ENCODE measurements at regions not wholly inside any gene's neighbourhood (a gene's known extent, or its start where the extent isn't known, plus 50 kb on each side); places are given as distances from the start of the nearest gene placed in this dataset.
"Not testable (repeated sequence)": the region's sequence is repeated elsewhere in the genome, so short reads cannot be mapped to it uniquely, and the experiment has no call there.

DNA sequence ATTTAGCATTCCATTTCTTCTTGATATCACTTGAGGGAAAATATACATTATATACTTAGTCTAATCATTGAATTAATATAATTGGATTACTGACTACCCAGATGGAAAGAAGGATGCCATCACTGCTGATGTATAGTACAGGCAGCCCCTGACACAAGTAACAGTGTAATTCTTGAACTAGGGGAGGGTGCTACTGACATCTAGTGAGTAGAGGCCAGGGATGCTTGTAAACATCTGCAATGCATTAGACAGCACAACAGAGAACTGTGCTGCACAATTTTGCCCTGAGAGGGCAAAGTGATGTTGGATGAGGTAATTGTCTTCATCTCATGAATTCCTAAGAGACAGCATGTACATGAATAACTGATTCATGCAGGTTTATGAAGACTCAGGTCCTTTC is 169.2 kb downstream of the GOLGA6L6 start:
- DNase-seq (ENCODE audit: insufficient read length, low spot score); FAIRE-seq: not testable (repeated sequence)

DNA sequence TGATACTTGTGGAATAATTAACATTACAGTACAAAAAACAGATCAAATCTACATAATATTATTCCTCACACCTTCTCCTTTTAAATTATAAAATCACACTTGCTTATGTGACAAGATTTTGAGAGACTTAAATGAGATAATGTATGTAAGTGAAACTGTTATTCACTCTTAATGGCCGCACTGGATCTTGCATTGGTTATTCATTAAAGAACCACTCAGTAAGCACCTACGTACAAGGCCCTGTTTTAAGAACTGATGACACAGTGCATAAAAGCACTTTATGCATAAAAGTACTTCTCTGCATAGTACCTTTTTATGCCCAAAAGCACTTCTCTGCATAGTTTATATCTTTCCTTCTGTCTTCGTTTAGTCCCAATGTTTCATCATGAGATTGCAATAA is 172.1 kb downstream of the GOLGA6L6 start:
- DNase-seq (ENCODE audit: insufficient read length, low spot score): no peak
- no peak for FAIRE-seq

DNA sequence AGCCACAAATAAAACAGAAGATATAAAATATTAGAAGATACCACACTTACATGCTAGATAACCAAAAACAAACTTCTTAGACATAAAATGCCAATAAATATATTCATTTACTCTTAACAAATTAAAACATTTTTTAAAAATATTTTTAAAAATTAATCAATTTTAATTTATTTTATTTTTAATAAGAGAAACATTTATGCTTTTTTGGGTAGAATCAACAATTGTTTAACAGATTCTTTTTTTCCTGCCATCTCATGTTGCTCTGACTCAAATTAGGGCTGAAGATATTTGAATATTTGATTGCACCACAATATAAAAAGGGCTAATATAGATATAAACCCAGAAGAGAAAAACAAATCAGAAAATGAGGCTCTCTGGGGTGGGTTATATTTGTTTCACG is 172.6 kb downstream of the GOLGA6L6 start:
- no peak for DNase-seq (ENCODE audit: insufficient read length, low spot score)
- FAIRE-seq: no peak

DNA sequence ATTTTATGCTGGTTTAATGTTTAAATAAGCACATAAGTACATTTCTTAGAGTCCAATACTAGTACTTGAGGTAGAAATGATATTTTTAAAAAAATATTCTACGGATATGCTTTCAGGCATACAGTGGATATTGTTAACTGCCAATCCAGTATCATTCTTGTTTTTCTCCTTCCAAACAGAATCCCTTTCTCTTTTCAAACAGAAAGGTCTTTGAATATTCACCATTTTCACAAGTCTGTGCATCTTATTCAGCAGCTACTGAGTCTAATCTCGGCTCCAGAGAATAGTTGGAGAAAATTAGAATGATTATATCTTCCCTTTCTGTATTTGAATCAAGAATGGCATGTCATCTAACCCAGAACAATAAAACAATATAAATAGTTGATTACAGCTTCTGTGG is 174.5 kb downstream of the GOLGA6L6 start:
- FAIRE-seq: no peak
- DNase-seq (ENCODE audit: insufficient read length, low spot score): no peak

DNA sequence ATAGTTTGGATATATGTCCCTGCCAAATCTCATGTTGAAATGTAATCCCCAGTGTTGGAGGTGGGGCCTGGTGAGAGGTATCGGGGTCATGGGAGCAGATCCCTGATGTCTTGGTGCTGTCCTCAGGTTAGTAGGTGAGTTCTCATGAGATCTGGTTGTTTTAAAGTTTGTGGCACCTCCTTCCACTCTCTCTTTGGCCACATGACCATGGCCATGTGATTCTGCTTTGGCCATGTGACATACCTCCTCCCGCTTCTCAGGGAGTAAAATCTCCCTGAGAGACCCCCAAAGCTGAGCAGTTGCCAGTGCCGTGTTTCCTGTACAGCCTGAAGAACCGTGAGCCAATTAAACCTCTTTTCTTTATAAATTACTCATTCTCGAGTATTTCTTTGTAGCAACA is 178.0 kb downstream of the GOLGA6L6 start:
- FAIRE-seq; DNase-seq (ENCODE audit: insufficient read length, low spot score): not testable (repeated sequence)

DNA sequence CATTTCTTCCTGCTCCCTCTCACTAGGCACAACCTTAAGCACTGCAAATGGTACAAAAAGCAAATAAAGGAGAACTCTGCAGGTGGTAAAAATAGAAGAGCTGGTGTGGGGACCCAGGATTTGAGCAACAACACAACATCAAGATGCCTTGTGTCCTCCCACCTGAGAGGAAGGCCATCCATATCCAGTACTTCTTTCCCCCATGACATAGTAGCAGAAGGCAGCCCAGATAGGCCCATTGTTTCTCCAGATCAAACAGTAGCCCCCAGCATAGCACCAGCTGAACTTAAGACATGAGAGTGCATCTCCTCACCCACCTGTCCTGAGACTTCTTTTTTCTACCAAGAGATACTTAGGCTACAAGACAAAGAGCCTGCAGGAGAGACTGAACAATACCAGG is 180.5 kb downstream of the GOLGA6L6 start:
- FAIRE-seq: no peak
- no peak for DNase-seq (ENCODE audit: insufficient read length, low spot score)

DNA sequence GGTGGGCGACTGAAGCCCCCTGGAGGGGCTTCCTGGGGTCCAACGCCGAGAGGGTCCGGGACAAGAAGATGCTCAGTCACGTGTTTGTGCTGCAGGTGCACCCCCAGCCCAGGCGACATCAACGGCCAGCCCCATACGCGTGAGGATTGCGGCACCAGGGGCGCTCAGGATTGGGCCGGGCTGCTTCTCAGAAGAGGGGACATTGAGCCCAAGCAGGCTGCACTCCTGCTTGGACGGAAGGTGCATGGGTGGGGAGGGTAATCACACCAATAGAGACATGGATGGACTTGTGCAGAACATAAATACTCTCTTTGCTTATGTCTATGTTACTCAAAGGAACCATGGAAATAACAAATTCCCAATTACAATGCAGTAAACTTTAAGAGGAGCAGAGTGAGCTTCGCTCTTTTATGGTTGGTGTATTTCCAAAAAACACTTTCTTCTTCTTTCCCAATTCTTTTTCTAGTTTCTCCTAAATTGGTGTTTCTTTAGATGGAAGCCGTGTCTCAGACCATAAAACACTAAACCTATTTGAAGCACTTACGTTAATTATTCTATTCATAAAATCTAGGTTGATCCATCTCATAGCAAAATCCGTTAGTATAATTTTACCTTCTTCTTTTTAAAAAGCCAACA is 182.7 kb downstream of the GOLGA6L6 start:
- FAIRE-seq: no peak
- no peak for DNase-seq (ENCODE audit: insufficient read length, low spot score)

DNA sequence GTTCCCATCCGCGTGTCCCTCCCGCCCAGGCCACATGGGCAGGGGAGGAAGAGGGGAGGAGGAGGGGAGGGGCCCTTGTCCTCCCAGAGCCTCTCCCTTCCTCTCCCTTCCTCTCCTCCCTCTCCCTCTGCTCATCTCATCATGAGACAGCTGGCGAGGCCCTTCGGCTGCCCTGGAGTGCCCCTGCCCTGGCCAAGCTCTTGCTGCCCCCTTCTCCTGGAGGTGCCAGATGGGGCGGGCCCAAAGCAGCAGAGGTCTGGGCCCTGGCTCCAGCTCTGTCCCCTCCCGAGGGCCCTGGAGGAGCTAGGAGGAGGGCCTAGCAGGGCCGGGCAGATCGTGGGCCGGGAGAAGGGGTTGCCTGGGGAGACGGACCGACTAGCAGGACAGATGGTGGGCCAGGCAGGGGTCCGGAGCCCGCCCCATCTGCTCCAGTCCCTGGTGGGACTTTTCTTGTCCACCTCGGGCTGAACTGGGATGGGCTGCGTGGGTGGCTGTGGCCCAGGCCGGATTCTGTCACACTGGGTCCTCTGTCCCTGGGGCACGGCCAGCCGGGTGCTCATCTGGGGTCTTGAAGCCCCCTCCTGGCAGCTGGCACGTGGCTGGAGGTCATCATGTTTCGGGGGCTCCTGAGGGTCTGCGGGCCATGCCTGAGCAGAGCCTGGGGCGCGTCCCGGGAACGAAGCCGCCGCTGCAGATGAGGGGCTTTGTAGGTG is 183.4 kb downstream of the GOLGA6L6 start:
- no peak for DNase-seq (ENCODE audit: insufficient read length, low spot score)

DNA sequence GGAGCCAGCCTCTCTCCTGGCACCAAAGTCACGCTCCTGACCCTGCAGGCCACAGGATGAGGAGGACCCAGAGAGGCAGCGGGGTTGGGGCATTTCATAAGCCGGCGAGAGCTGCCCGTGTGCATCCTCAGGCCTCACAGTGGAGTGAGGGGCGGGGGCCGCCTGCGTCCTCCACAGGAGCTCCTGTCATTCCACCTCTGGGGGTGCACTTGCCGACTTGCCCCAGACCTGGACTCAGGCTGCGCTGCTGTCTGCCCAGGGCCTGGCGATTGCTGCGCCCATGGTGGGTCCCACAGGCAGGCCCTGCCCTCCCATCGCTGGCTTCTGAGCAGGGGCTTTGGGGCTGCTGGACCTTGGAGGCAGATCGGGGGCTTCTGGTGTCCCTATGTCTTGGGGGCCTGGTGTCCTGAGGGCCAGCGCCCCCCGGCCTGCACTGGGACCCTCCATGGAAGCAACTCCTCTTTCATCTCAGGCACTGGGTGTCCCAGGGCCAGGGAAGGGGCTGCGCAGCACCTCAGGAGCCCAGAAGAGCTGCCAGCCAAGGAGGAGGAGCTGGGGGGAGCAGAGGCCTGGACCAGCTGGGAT is 184.0 kb downstream of the GOLGA6L6 start:
- no peak for FAIRE-seq
- DNase-seq (ENCODE audit: insufficient read length, low spot score): no peak

More for the DNA sequence above, 183.4 kb downstream of the GOLGA6L6 start:
- FAIRE-seq: no peak

DNA sequence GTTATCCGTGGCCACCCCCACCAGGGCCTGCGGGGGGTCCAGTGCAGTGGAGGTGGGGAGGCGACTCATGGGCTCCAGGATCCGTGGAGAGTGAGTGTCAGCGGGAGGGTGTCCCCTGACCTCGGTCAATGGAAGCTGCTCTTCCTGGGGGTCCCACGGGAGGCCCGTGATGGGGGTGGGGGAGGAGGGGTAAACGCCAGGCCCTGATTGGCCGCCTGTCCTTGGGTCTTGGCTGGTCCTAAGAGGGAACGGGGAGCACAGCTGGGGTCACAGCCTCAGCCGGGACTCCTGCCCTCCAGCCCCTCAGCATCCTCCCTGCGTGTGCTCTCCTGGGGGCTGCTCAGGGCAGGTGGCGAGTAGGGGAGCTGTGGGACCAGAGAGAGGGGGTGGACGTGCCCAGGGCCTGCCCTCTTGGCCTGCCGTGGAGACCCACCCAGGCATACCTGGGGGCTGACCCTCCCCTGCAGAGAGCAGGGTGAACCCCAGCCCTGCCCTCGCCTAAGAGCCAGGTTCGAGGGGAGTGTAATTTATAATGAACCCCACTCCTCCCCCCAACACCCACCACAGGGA is 184.6 kb downstream of the GOLGA6L6 start:
- DNase-seq (ENCODE audit: insufficient read length, low spot score): no peak
- FAIRE-seq: no peak

DNA sequence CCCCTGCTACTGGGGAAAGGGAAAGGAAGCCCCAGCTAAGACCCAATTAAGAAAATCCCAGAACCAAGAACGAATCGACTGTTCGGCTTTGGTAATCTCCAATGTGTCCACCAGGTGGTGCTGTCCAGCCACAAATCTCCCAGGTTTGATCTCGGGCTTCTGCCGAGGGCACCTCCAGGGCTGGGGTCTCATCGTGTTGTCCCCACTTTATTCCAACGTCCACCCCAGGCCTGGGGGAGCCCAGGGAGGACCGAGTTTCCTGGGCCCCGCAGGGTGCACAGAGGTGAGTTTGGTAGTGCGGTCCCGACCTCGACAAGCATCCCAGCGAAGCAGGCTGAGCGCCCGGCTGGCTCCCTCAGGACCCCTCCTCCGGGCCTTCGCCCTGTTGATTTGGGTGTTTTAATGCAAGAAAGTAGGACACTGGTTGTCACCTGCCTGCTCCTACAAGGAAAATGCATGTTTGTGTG is 185.1 kb downstream of the GOLGA6L6 start:
- DNase-seq (ENCODE audit: insufficient read length, low spot score) (no peak), FAIRE-seq (no peak)

DNA sequence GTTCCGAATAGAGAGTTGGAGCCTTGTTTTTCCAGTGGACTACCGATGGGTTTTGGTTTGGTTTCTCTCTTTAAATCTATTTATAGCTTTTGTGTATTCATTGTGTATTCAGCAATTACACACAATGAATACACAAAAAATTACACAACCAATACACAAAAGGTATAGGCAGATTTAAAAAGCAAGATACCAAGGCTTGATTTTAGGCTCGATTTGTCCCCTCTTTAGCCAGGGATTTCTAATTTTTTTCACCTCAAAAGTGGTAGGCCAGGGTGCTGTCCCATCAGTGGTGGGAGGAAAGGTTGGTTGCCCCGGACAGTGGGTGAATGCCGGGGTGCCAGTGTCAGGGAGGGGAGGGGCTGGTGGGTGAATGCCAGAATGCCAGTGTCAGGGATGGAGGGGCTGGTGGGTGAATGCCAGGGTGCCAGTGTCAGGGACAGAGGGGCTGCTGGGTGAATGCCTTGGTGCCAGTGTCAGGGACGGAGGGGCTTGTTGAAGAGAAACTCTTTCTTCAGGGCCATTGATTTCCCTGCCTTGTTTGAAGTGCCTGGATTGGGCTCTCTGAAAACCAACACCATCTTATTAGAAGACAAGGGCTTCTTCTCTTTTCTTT is 186.2 kb downstream of the GOLGA6L6 start:
- DNase-seq (ENCODE audit: insufficient read length, low spot score) (no peak), FAIRE-seq (no peak)

DNA sequence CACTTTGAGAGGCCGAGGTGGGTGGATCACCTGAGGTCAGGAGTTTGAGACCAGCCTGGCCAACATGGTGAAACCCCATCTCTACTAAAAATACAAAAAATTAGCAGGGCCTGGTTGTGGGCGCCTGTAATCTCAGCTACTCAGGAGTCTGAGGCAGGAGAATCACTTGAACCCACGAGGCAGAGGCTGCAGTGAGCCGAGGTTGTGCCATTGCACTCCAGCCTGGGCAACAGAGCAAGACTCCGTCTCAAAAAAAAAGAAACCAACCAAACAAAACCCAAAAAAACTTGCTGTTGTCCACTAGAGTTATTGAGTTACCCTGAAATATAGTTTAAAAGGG is 186.7 kb downstream of the GOLGA6L6 start:
- FAIRE-seq: not testable (repeated sequence)

DNA sequence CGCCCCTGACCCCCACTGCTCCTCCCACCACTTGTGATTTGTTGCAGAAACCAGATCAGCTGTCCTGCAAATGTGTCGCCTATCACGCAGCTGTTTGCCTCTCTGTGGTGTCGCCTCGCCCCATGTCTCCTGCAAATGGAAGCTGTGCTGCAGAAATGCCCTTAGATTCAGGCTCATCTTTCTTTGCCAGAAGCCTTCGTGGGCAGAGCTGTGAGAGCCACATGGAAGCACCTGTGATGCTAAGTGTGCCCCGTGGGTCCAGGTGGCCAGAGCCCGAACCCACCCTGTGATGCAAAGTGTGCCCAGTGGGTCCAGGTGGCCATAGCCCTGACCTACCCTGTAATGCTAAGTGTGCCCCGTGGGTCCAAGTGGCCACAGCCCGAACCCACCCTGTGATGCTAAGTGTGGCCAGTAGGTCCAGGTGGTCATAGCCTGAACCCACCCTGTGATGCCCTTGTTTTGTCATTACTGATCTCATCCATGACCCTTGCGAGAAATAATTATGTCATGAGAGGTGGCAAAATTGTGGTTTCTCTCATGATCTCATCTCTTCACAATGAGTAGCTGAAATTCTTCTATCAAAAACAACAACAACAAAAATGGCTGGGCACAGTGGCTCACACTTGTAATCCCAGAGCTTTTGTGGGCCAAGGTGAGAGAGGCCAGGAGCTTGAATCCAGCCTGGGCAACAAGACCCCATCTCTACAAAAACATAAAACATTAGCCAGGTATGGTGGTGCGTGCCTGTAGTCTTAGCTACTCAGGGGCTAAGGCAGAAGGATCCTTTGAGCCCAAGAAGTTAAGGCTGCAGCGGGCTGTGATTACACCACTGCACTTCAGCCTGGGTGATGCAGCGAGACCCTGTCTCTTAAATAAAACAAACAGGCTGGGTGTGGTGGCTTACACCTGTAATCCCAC is 187.4 kb downstream of the GOLGA6L6 start:
- DNase-seq (ENCODE audit: insufficient read length, low spot score): no peak
- FAIRE-seq: no peak

More for the DNA sequence above, 186.7 kb downstream of the GOLGA6L6 start:
- not testable (repeated sequence) for DNase-seq (ENCODE audit: insufficient read length, low spot score)

DNA sequence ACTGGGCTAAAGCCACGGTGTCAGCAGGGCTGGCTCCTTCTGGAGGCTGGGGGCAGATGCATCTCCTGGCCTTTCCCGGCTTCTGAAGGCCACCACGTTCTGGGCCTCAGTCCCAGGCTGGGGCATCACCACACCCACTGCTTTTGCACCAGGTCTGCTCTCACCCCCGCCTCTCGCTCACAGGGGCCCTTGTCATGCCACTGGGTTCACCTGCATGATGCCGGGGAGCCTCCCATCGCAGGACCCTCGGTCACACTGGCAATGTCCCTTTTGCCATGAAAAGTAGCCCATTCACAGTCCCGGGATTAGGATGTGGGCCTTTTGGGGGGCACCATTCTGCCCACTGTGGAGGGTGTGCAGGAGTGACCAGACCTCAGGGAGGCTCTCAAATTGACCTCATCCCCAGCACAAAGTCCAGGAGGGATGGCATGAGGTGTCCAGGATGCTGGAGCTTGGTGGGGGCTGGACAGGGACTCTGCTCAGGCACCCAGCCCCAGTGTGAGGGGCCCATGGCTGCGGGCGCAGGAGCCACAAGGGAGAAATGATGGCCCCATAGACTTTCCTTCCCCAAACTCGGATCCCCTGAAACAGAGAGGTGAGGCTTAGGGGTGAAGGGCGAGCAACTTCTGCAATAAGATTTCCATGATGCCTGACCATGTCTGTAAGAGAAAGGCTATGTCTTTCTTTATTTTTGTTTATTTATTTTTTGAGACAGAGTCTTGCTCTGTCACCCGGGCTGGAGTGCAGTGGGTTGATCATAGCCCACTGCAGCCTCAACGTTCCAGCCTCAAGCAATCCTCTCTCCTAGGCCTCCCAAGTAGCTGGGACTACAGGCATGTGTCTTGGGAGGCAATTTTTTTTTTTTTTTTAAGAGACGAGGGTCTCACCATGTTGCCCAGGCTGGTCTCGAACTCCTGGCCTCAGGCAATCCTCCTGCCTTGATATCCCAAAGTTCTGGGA is 189.1 kb downstream of the GOLGA6L6 start:
- FAIRE-seq: no peak
- no peak for DNase-seq (ENCODE audit: insufficient read length, low spot score)

DNA sequence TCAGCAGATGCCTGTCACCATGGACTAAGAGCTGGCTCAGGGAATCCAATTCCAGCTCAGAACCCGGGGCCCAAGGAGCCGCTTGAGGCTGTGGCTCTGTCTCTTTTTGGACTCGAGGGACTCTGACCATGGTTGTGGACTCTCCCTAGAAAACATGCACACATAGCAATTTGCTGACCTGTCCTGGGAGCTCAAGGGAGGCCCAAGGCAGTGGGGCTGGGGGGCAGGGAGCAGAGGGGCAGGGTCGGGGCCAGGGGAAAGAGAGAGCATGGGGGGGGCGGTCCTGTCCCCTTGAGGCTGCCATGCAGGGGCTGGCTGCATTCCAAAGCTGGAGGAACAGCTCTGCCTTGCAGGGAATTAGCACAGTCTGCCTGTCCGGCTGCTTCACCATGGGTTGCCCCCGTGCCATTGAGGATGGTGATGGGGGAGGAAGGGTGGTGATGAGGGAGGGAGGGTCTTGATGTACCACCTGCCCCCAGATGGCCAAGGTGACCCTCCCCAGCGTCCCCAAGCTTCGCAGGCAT is 190.1 kb downstream of the GOLGA6L6 start:
- no peak for FAIRE-seq
- DNase-seq (ENCODE audit: insufficient read length, low spot score): no peak

DNA sequence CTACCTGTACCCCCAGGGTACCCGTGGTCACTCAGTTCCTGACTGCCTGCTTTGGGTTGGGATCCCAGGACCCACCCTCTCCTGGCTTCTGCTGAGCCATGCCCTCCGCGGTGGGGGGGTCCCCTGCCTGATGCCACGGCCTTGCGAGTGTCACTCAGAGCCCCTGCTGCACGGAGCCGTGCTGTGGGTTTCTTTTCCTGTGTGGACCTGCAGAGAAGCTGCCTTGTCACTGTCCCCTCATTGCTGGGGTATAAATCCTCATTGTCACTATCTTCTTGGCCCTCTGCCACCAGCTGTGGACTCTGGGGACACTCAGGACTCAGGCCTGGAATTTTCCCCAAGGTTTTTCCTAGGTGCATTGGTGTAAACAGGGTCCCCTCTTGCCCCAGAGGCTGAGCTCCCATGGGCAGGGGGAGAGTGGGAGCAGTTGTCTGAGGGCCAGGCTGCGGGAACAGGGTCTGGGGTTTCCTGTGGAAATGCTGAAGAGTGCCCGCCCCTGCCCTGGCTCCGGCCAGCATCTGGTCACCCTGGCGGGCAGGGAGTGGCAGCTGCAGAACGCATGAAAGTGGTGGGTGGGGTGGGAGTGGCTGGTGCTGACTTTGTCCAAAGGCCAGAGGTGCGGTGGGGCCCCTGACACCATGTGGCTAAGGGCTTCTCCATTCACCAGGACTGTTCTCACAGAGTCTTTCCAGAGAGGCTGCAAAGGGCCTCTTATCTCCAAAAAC is 191.7 kb downstream of the GOLGA6L6 start:
- FAIRE-seq (no peak), DNase-seq (ENCODE audit: insufficient read length, low spot score) (no peak)
